GM18861 (cell line): ENCODE measurements at regions not wholly inside any gene's neighbourhood (a gene's known extent, or its start where the extent isn't known, plus 50 kb on each side); places are given as distances from the start of the nearest gene placed in this dataset.
A peak's percentile ranks its signal among the peaks of the same experiment; 100 is the strongest.

ENCODE experiments used
- ATAC-seq: cut with Tn5 transposase; IDR thresholded peaks from one replicate; pipeline ENCODE4 v1.9.1; 2021; ENCODE audit not compliant: unreplicated experiment

- no peak for ATAC-seq
Observed at GRCh38 chr3:177753451-177754155, 556.3 kb upstream of the TBL1XR1 start.

DNA sequence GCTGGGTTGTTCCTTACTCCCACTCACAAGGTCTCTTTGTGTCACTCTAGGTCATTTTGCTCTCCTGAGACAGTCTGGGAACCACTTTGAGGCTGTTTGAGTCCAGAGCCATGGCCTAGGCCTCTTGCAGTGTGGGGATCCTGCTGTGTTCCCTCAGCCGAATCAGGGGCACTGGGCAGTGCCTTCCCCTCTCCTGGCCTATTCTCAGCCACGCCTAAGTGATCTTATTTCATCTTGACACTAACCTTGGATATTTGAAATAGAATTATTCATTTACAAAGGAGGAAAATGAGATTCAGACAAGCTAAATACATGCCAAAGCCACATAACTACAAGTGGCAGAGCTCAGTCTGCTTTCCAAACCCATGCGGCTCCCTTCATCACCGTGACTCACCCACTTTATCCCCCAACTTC is 557.2 kb upstream of the TBL1XR1 start:
- ATAC-seq = no peak

GRCh38 chr3:177758126-177758525 is 560.8 kb upstream of the TBL1XR1 start:
- ATAC-seq = no peak

DNA sequence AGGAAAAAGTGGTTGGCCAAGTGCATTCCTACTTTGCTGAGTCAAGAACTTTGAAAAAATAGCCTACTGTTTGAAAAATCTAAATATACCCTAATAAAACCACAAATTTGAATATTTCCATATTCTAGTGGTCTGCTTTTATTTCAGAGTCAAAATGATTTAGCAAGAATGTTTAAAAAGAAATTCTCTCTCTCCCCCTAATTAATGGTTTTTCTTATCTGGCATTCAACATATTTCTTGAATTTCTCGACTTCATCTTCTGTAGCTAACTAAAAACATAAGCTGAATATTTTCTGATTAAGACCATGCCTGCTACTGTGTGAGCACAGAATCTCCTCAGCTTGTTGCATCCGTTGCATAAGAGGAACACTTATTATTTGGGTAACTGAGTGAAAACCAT is 563.5 kb upstream of the TBL1XR1 start:
- ATAC-seq = no peak

- ATAC-seq = no peak
Observed at GRCh38 chr3:177764377-177764912, 567.2 kb upstream of the TBL1XR1 start.

- ATAC-seq = no peak
Observed at GRCh38 chr3:177764933-177765332, 567.7 kb upstream of the TBL1XR1 start.

- no peak for ATAC-seq
Observed at GRCh38 chr3:177770383-177771230, 573.3 kb upstream of the TBL1XR1 start.

DNA sequence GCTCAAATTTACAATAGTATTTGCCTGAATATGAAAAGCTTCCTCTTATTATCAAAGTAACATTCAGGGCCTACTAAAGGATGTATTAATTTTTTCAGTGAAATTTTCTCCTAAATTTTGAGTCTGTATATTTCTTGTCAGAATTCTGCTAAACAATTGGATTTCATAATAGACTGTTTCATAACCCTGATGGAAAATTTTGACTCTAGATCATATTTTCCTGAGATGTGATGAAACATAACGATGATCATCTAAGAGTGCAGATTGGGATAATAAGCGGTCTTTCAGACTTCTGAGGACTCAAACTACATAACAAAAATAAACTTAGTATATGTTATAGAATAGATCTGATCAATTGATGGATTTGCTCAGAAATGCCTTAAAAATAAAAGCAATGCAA is 574.5 kb upstream of the TBL1XR1 start:
- no peak for ATAC-seq

DNA sequence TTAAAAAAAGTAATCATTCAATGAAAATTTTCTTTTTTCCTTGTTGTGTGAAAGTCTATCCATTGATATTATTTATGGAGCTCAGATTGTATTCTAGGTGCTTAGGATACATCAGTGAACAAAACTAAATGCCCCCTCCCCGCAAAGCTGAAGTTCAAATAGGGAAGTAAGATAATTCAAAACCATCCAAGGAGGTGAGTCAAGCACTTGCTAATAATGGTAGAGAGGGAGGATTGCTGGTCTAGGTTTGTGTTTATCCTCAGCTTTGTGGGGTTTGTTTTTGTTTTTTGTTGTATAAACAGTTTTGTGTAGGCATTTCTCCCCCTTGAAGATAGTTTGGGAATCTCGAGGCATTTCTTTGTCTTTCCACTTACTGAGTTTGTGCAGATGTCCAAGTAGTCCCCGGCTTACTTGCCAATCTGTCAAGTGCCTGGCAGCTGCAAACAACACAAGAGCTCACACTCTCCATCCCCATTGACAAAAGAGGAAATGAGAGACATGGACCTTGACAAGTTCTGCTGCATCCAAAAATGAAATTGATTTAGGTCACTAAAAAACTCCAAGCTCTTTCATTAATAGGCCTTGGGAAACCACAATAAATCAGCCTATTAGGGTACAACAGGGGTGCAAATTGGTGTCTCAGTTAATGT is 575.8 kb upstream of the TBL1XR1 start:
- no peak for ATAC-seq

GRCh38 chr3:177773717-177774116 is 576.4 kb upstream of the TBL1XR1 start:
- ATAC-seq = no peak

DNA sequence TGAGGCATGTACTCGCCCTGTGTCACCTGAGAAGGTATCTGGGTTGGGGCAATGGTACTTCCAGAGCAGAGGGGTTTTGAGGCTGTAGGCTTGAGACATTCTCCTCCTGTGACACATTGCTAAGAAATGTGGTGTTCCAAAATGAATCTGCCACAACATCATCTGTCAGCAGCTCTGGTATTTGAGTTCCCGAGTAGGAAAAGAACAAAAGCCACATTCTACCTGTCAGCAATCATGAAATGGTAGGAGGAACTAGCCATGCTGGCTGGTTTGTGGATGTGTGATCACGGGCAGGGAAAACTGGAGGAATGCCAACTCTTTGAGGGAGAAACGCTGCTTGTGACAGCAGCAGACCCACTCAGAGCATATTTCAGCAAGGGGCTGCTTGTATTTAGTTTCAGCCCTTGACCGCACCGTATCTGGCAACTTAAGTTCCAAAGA is 579.4 kb upstream of the TBL1XR1 start:
- ATAC-seq = no peak

DNA sequence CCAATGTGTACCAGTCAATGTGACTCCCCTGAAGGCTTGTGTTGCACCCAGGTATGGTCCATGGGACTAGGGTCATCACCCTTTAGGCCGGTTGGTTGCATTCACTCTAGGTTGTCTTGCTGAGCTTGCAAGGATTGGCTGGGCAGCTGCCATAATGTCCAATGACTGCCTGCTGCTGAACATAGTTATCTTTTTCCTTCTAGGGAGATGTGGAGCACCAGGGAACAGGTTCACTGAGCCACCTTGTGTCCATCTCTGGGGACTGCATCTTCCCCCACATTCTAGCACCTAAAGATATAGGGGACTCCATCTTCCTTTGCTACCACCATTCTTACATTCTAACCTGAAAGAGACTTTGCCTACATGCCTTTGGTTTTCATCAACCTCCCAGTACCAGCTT is 580.4 kb upstream of the TBL1XR1 start:
- peak; percentile 87 for ATAC-seq

- ATAC-seq = no peak
Observed at GRCh38 chr3:177778633-177779032, 581.4 kb upstream of the TBL1XR1 start.

DNA sequence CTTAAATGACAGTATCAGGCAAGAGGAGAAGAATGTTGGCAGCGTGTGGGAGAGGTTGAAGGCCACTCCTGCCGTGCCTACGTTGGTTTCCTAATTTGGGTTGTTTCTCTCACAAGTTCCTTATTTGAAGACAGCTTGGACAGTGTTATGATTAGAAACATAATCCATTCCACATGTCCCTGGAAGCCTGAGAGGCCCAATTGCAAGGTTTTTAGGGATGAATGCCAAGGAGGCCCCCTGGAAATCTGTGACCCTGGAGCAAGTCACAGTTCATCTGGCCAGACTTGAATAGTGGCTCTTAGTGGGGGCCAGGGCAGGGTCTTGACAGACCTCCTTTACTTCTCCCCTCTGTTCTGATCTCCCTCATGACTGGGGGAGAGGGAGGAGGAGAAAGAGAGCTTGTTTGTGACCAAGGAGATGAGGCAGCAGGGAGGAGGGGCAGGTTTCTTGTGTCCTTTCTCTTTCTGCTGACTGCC is 584.4 kb upstream of the TBL1XR1 start:
- no peak for ATAC-seq

DNA sequence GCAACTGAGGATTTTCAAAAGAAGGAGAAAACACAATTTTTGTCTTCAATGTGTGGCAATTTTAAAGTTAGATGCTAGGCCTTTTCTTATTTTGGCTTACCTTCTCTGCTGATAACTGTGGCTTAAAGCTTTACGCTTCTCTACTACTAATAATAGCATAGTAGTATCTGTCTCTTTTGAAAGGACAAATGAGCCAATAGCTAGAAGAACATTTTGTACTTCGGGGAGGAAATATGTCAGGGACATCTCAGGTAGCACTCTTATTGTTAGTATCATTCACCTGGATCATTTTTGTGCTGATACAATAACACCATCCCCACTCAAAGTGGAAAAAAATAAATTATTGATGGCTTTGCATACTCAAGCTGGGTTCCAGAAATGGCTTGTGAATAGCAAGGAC is 586.1 kb upstream of the TBL1XR1 start:
- no peak for ATAC-seq

DNA sequence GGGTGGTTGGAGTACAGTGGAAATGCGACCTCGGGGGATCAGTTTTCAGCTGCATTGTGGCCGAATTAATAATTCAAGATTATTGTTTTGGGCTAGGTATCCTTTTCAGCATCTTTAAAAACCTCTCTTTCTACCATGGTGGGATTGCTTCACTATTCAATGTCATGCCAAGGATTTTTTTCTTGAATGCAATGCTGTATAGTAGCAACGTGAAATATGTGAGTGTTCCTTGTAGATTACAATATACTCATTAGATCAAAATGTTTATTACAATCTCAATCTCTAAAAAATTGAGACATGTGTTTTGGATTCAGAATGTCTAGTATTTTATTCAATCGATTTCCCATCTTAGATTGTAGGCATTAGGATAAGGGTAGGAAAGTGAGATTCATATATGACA is 586.5 kb upstream of the TBL1XR1 start:
- ATAC-seq = no peak

GRCh38 chr3:177787279-177788041 is 590.2 kb upstream of the TBL1XR1 start:
- ATAC-seq = peak; percentile 72

GRCh38 chr3:177789500-177789899 is 592.2 kb upstream of the TBL1XR1 start:
- ATAC-seq = no peak

DNA sequence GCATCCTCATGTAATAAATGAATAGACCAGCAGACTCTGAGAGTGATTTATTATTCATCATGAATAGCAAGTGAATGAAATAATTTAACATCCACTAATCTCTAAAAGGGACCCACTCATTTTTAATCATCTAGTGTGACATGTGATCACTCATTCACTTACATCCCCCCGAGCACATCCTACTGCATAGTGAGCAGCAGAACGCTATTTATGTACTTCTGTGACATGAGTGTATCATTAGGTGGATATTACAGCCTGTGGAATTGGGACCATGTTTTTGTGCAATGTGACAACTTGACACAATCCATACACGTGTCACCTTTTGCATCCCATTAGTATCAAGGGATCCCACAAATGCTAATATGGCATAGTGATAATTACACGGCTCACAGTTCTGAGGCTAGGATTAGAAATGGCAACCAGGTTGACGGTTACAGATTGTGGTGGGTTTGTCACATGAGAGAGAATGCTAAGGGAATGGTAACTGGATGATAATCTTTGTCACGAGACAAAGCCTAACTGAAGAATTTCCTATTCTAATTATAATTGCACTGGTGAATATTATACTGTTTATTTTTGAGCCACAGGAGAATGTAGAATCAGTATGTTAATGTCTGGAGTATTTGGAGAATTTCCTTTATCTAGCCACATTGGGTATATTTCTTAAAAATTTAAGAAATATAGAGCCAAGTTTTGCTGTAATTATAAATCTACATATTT is 595.2 kb upstream of the TBL1XR1 start:
- no peak for ATAC-seq

- ATAC-seq = no peak
Observed at GRCh38 chr3:177793451-177793850, 596.2 kb upstream of the TBL1XR1 start.
